Right renal cortex interstitium (tissue), 3 donors: ENCODE measurements at regions not wholly inside any gene's neighbourhood (a gene's known extent, or its start where the extent isn't known, plus 50 kb on each side); places are given as distances from the start of the nearest gene placed in this dataset.

Source experiments
- DNase-seq, 3 donors: peaks; one replicate each; pipeline ENCODE4 v3.0.0-alpha.2; 2013; ENCODE audit warnings: low read depth in 3 of 3, low spot score in 2 of 3

DNA sequence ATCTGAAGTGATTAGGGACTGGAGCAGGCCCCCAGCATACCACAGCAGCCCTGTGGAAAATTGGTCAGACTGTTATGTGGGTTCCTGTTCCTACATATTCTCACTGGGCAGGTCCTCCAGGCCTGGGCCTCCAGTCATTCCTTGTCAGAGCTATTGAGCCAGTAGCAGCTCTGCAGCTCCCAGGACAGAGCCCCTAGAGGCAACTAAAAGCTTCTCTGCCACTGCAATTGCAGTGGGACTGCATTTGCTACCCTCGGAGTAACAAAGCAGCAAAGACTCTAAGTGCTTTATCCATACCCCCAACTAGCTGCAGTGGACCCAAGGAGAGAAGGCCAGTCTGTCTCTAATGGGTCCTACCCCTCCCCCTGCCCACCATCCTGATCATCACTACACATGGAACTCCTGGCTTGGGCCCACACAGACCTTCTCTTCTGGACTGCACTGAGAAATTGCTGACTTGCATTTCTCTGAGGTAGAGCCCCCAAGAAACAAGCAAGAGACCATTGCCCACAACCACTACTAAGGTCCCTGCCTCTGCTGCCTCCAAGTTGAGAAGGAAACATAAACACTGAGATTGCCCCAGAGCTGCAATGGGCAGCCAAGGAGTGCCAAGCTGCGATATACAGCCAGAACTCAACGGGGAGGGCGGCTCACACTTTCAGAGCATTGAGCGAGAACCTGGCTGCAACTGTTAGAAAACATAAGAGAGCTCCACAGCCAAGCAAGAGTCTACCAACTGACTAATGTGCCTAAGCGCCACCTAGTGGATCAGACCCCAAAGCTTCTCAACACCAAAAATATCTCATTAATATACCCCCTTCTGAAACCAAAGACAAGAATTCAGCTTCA lies 738.7 kb upstream of the NDST4 start:
- DNase-seq: peak; percentile 29 to 32 (median 31)

- DNase-seq: no peak
Observed at GRCh38 chr4:115850799-115851509, 737.5 kb upstream of the NDST4 start.

- DNase-seq: no peak
Observed at GRCh38 chr4:115844180-115844579, 730.8 kb upstream of the NDST4 start.

DNA sequence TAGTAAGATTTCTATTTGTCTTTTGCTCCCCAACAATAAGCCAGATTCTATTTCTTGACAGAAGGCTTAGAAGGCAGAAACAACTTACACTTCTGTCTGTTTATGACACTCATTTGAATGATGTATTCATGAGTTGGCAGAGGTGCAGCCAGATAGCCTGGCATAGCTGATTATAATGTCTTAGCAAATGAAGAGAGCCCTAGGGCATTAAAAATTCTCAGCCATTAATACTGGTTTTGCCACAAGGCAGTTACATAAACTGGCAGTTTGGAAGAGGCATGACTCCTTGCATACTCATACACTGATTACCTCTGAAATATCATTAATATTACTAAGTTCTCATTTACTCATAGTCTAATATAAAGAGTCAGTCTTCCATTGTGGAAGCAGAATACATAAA lies 728.5 kb upstream of the NDST4 start:
- no peak for DNase-seq

DNA sequence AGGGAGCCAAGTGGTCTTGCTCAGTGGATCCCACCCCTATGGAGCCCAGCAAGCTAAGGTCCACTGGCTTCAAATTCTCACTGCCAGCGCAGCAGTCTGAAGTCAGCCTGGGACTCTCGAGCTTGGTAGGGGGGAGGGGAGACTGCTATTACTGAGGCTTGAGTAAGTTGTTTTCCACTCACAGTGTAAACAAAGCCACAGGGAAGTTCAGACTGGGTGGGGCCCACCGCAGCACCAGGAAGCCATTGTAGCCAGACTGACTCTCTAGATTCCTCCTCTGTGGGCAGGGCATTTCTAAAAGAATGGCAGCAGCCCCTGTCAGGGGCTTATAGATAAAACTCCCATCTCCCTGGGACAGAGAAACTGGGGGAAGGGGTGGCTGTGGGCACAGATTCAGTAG lies 721.0 kb upstream of the NDST4 start:
- no peak for DNase-seq

DNA sequence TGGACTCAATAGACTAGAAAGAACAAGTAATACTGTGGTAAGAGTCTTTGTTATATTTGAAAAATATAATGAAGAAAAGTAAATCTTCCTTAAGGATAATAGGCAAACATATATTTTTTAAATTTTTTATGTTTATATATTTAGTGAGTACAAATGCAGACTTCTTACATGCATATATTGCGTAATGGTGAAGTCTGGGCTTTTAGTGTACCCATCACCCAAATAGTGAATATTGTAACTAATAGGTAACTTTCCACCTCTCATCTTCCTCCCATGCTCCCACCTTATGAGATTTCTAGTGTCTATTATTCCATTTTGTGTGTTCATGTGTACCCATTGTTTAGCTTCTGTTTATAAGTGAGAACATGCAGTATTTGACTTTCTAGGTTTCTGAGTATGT lies 711.2 kb upstream of the NDST4 start:
- no peak for DNase-seq

DNA sequence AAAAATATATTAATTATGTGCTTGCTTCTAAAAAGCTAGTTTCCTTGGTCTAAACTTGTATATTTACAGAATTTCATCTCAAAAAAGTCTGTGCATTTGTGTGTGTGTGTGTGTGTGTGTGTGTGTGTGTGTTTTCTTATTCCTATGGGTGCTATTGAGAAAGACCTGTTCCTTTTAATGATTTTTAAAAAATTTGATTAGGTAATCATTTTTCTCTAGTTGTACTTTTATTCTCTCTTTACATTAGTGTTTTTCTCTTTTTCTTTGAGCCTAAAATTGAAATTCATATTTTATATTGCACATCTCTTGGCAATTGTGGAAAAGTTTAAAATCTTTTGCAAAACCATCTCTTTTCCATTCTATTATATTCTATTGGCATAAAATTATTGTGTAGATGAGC lies 690.4 kb upstream of the NDST4 start:
- no peak for DNase-seq

- DNase-seq: no peak
Observed at GRCh38 chr4:115790812-115791211, 677.4 kb upstream of the NDST4 start.

DNA sequence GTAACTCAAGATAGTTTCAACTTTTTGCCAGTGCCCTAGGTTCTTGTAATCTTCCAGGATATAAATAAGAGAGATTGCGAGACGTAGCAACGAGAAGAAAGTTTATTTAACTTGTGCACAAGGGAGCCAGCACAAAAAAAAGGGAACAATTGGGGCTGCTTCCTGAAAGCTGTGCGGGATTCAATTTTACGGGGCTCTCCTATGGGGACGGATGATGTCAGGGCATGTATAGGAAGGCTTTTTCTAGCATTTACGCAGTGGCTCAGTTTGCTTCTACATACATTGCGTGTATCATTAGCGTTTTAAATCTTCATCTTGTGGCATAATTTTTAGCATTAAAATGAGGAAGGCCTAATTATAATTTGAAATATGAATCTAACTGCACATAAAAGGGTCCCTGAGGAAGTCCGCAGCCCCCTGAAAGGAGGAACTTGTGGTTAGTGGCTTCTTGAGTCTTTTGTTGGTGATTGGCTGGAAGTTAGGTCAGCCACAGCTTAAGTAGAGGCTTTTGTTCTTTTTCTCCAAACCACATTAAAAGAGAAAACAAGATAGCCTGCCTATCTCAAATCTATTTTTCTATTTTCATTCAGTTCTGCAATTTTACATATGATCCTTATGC lies 668.2 kb upstream of the NDST4 start:
- no peak for DNase-seq

GRCh38 chr4:115780835-115781234 lies 667.4 kb upstream of the NDST4 start:
- no peak for DNase-seq

GRCh38 chr4:115780268-115780667 lies 666.8 kb upstream of the NDST4 start:
- DNase-seq: no peak

GRCh38 chr4:115770046-115770543 lies 656.7 kb upstream of the NDST4 start:
- no peak for DNase-seq

DNA sequence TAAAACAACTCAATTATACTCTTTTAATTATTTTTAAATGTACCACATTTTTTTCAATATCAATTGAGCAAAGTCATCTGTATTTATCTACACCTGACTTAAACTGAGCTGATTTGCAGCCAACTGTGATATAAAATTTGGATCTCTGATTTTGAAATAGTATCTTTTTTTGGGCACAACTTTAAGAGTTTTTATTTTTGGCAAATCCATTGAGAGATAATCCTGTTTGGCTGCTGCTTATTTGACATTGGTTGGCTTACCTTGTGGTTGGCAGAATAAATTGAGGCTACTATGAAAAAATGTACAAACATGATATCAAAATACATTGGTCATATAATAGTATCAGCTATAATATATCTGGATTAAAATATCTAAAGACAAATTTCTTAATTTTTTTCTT lies 656.0 kb upstream of the NDST4 start:
- DNase-seq: no peak

DNA sequence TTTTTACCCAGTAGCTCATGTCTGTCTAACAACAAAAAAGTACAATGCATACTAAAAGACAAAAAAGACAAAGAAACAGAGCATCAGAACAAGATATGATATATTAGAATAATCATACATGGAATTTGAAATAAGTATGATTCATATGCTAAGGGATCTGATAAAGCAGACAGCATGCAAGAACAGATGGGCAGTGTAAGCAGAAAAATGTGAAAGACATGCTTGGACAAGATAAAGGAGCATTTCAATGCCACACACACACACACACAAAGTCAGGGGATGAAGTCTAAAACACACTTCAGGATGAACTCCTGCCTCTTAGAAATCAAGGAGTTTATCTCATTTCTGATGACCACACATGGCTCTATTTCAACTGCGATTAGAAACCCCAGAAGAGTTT lies 649.6 kb upstream of the NDST4 start:
- no peak for DNase-seq

DNA sequence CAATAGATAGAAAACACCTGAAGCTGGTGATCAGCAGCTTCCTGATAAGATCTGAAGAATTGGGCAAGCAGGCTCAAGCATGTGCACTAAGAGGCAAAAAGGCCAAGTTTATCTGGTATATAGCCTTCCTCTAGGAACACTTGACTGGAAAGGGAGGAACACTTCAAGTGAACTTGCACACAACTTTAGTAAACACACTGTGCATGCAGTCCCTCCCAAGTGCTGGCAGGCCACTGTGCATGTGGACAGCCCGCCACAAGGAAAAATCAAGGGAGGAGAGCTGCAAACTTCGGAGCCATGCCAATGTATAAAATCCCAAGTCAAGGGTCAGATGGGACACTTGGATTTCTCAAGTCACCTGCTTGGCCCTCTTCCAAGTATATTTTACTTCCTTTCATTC lies 645.8 kb upstream of the NDST4 start:
- no peak for DNase-seq

DNA sequence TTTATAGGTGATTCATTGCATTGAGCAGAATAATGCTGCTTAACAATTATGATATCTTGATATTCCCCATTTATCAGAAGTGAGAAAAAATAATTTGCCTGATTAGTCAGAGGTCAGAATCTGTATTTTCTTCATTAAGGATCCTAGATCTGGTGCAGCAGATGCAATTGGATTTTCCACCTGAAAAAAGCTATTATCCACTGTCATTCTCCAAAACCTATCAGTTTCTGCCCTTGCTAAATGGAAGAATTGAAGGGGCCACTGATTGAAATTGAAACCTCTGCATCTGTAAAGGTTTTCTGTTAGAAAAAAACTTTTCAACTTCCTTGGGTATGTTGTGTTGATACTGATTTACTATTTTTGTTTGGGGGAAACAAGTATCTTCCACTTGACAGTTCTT lies 636.0 kb upstream of the NDST4 start:
- DNase-seq: no peak

DNA sequence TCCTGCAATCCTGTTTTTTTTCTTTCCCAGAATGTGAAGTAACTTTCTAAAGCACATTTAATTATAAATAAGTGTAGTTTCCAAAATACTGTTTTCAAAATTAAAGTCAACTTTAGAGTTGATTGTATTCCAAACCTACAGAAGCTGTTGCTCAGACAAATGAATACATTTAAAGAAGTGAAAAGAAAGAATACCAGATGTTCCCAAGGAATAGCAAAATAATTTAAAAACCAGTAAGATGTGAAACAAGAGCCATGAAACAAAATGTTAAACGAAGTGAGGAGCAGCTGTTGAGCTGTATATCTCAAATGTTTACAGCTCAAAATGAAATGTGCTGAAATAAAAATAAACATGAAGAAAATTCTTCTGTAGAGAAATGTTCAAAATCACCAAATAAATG lies 627.4 kb upstream of the NDST4 start:
- no peak for DNase-seq

GRCh38 chr4:115729739-115730266 lies 616.4 kb upstream of the NDST4 start:
- DNase-seq: no peak

DNA sequence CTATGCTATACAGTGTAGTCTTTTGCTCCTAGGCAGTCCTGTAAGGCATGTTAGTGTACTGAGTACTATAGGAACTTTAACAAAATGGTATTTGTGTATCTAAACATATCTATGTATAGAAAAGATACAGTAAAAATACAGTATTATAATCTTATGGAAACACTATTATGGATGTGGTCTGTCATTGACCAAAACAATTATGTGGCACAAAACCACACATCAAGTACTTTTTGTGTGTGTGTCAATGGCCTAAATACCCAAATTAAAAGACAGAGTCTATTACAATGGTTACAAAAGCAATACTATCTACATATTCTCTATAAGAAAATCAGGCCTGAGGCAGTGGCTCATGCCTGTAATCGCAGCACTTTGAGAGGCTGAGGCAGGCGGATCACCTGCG lies 610.2 kb upstream of the NDST4 start:
- no peak for DNase-seq

- DNase-seq: no peak
Observed at GRCh38 chr4:115720611-115721010, 607.2 kb upstream of the NDST4 start.

DNA sequence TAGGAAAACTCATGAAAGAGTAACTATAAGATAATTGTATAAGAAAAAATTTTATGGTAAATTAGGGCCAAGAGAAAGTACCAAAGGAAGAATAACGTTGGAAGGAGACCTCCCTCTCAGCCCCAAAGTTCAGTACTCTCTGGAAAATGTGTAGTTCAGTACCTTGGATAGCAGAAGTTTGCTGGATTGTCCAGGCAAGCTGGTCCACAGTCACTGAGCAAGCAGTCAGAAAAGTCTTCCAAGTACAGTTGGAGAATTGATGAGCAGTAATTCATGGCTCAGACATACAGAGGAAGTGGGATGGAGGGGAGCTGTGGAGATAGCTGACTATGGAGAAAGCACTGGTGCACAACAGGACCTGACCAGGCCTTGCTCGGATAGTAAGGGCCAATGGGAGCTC lies 598.2 kb upstream of the NDST4 start:
- peak in 1 of 3 donors; percentile 2 for DNase-seq
